GM18861 (cell line): ENCODE measurements at regions not wholly inside any gene's neighbourhood (a gene's known extent, or its start where the extent isn't known, plus 50 kb on each side); places are given as distances from the start of the nearest gene placed in this dataset.
"Not testable (repeated sequence)": the region's sequence is repeated elsewhere in the genome, so short reads cannot be mapped to it uniquely, and the experiment has no call there.

Source experiments
- ATAC-seq: cut with Tn5 transposase; IDR thresholded peaks from one replicate; pipeline ENCODE4 v1.9.1; 2021; ENCODE audit not compliant: unreplicated experiment

DNA sequence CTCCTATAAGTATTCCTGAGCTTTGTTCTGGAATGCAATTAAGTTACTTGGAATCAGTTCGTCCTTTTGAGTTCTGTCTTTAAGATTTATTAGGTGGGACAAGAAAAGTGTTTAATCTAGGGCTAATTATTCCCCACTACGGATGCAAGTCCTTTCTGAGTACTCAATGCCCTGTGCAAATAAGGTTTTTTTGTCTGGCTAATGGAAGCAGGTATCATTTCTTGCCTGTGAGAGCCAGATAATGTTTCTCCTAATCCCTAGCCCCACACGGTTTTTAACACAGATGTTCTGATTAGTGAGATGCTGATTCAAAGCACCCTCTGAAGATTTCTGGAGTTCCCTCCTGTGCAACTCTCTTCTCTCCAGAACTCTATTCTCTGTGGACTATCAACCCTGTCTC lies 296.6 kb upstream of the PRICKLE1 start:
- ATAC-seq = no peak

- no peak for ATAC-seq
These were observed 296.1 kb upstream of the PRICKLE1 start for GRCh38 chr12:42885677-42886076.

DNA sequence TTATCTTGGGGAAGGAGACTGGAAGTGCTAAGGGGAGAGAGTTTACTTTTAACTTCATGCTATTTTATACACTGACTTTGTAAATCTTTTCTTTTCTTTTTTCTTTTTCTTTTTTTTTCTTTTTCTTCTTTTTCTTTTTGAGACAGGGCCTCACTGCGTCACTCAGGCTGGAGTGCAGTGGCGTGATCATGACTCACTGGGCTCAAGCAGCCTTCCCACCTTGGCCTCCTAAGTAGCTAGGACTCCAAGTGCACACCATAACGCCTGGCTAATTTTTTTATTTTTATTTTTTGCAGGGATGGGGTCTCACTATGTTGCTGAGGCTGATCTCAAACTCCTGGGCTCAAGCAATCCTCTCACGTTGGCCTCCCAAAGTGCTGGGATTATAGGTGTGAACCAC lies 294.6 kb upstream of the PRICKLE1 start:
- ATAC-seq = no peak

DNA sequence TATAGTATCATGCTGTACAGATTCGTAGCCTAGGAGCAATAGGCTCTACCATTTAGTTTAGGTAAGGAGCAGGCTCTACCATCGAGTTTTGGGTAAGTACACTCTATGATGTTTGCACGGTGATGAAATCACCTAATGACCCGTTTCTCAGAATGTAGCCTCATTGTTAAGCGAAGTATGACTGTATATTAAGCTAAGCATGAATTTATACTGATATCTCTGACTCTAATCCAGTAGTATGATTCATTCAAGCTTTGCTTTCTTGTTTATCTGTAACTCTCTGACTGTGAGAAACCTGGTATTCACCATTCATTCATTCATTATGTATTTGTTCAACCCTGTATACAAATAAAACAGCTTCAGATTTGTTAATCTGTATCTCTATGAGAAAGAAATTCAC lies 283.9 kb upstream of the PRICKLE1 start:
- no peak for ATAC-seq

GRCh38 chr12:42871816-42872215 lies 282.3 kb upstream of the PRICKLE1 start:
- ATAC-seq = no peak

- no peak for ATAC-seq
These were observed 278.7 kb upstream of the PRICKLE1 start for GRCh38 chr12:42868291-42868690.

- ATAC-seq = no peak
These were observed 275.7 kb upstream of the PRICKLE1 start for GRCh38 chr12:42865282-42865681.

GRCh38 chr12:42862055-42862454 lies 272.5 kb upstream of the PRICKLE1 start:
- ATAC-seq = no peak

DNA sequence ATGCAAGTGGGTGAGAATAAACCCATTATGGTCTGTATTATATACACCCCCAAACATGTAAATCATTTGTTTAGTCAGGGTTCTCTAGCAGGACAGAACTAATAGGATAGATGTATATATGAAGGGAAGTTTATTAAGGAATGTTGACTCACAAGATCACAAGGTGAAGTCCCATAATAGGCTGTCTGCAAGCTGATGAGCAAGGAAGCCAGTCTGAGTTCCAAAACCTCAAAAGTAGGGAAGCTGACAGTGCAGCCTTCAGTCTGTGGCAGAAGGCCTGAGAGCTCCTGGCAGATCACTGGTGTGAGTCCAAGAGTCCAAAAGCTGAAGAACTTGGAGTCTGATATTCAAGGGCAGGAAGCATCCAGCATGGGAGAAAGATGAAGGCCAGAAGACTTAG lies 270.8 kb upstream of the PRICKLE1 start:
- ATAC-seq = not testable (repeated sequence)

GRCh38 chr12:42859612-42860011 lies 270.1 kb upstream of the PRICKLE1 start:
- no peak for ATAC-seq

GRCh38 chr12:42857106-42857505 lies 267.6 kb upstream of the PRICKLE1 start:
- ATAC-seq = no peak

- no peak for ATAC-seq
These were observed 265.9 kb upstream of the PRICKLE1 start for GRCh38 chr12:42855362-42855950.

- no peak for ATAC-seq
These were observed 265.3 kb upstream of the PRICKLE1 start for GRCh38 chr12:42854826-42855225.

GRCh38 chr12:42854208-42854607 lies 264.7 kb upstream of the PRICKLE1 start:
- no peak for ATAC-seq

- ATAC-seq = no peak
These were observed 264.0 kb upstream of the PRICKLE1 start for GRCh38 chr12:42853370-42854140.

DNA sequence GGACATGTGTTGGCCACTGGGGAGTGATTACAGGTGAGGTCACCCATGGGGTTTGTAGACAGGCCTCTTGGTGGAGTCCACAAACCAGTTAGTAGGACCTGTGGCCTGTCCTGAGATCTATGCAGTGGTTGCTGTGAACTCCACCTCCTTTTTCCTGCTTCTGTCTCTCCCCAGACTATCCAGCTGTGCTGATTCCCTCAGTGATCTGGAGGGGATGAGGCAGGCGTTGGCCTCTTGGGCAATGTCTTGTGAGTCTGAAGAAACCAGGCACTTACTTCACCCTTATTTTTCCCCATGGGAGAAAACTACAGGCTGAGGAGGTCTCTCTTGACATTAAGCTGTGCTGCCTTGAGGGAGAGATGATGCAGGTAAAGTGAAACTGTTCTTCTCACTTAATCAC lies 257.2 kb upstream of the PRICKLE1 start:
- no peak for ATAC-seq

- ATAC-seq = no peak
These were observed 244.5 kb upstream of the PRICKLE1 start for GRCh38 chr12:42834062-42834461.

DNA sequence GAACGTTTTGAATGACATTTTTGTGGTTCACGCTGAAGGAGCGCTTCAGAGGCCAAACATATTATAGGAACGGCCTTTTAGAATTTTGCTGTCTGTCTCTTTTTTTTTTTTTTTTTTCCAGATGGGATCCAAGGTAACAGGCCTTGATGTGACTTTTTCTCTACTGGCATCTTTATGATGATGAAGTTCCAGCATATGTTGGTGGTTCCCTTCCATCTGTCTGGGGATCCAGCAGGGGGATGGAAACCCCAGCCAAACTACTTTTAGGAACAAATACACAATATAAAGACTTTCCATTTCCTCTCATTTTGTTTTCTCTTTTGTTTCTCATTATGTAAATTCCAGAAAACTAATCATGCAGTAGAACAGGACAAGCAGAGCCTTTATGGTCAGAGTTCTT lies 239.3 kb upstream of the PRICKLE1 start:
- ATAC-seq = no peak

GRCh38 chr12:42824327-42824726 lies 234.8 kb upstream of the PRICKLE1 start:
- no peak for ATAC-seq

- ATAC-seq = no peak
These were observed 234.1 kb upstream of the PRICKLE1 start for GRCh38 chr12:42823679-42824078.

- no peak for ATAC-seq
These were observed 230.3 kb upstream of the PRICKLE1 start for GRCh38 chr12:42819846-42820245.

- no peak for ATAC-seq
These were observed 225.5 kb upstream of the PRICKLE1 start for GRCh38 chr12:42815068-42815467.

DNA sequence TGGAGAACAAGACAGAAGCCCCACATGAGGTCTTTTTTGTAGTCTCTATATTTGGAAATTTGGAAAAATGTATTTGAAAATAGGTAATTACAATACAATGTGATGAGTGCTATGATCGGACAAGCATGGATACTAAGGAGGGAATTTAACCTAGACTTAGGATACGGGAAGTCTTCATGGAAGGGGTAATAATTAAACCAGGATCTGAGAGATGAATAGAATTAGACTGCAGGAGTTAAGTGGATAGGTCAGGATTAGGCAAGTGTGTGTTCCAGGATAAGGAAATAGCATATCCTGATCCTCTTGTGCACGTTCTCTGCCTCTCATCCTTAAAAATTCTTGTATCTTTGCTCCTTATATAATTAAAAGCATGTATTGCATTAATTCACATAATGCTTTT lies 223.3 kb upstream of the PRICKLE1 start:
- no peak for ATAC-seq
